Right forelimb (tissue), 1 donor: ENCODE measurements at regions not wholly inside any gene's neighbourhood (a gene's known extent, or its start where the extent isn't known, plus 50 kb on each side); places are given as distances from the start of the nearest gene placed in this dataset.
"Not testable (repeated sequence)": the region's sequence is repeated elsewhere in the genome, so short reads cannot be mapped to it uniquely, and the experiment has no call there.

Experiments used
- DNase-seq: peaks from one replicate; pipeline ENCODE4 v3.0.0-alpha.2; 2018

GRCh38 chr3:21898316-21898715, 147.3 kb upstream of the ZNF385D start:
- no peak for DNase-seq

- DNase-seq, result no peak
Measured at GRCh38 chr3:21901484-21901883, 150.5 kb upstream of the ZNF385D start.

GRCh38 chr3:21902956-21903355, 151.9 kb upstream of the ZNF385D start:
- DNase-seq, result no peak

- DNase-seq, result no peak
Measured at GRCh38 chr3:21909096-21909495, 158.1 kb upstream of the ZNF385D start.

GRCh38 chr3:21912711-21913110, 161.7 kb upstream of the ZNF385D start:
- no peak for DNase-seq

GRCh38 chr3:21913791-21914190, 162.8 kb upstream of the ZNF385D start:
- DNase-seq, result no peak

- no peak for DNase-seq
Measured at GRCh38 chr3:21914451-21914850, 163.4 kb upstream of the ZNF385D start.

- no peak for DNase-seq
Measured at GRCh38 chr3:21919383-21919782, 168.4 kb upstream of the ZNF385D start.

- DNase-seq, result no peak
Measured at GRCh38 chr3:21920421-21920861, 169.4 kb upstream of the ZNF385D start.

- not testable (repeated sequence) for DNase-seq
Measured at GRCh38 chr3:21923156-21923555, 172.1 kb upstream of the ZNF385D start.

GRCh38 chr3:21927261-21927660, 176.3 kb upstream of the ZNF385D start:
- DNase-seq, result no peak

- DNase-seq, result no peak
Measured at GRCh38 chr3:21934591-21934990, 183.6 kb upstream of the ZNF385D start.

- no peak for DNase-seq
Measured at GRCh38 chr3:21936207-21936606, 185.2 kb upstream of the ZNF385D start.

GRCh38 chr3:21938267-21938681, 187.3 kb upstream of the ZNF385D start:
- no peak for DNase-seq

GRCh38 chr3:21942328-21942727, 191.3 kb upstream of the ZNF385D start:
- no peak for DNase-seq

- no peak for DNase-seq
Measured at GRCh38 chr3:21944251-21944650, 193.2 kb upstream of the ZNF385D start.

GRCh38 chr3:21952856-21953255, 201.8 kb upstream of the ZNF385D start:
- no peak for DNase-seq

- DNase-seq, result no peak
Measured at GRCh38 chr3:21954709-21955108, 203.7 kb upstream of the ZNF385D start.

- DNase-seq, result no peak
Measured at GRCh38 chr3:21955406-21955805, 204.4 kb upstream of the ZNF385D start.

GRCh38 chr3:21960033-21960432, 209.0 kb upstream of the ZNF385D start:
- no peak for DNase-seq

- no peak for DNase-seq
Measured at GRCh38 chr3:21962456-21962855, 211.4 kb upstream of the ZNF385D start.

- DNase-seq, result not testable (repeated sequence)
Measured at GRCh38 chr3:21966457-21966856, 215.4 kb upstream of the ZNF385D start.

- DNase-seq, result no peak
Measured at GRCh38 chr3:21979706-21980105, 228.7 kb upstream of the ZNF385D start.

- DNase-seq, result no peak
Measured at GRCh38 chr3:21989341-21990042, 238.5 kb upstream of the ZNF385D start.

- DNase-seq, result no peak
Measured at GRCh38 chr3:21991061-21991460, 240.1 kb upstream of the ZNF385D start.
